Large intestine (tissue), 3 donors: ENCODE measurements at regions not wholly inside any gene's neighbourhood (a gene's known extent, or its start where the extent isn't known, plus 50 kb on each side); places are given as distances from the start of the nearest gene placed in this dataset.
A peak's percentile ranks its signal among the peaks of the same experiment; 100 is the strongest.

ENCODE experiments used
- DNase-seq, 2 donors: peaks; one replicate each; pipeline versions ENCODE4 v3.0.0 to v3.0.0-alpha.2; 2013
- H3K27ac ChIP-seq: one replicate; pipeline ENCODE4 v1.5.1; 2013; ENCODE audit warnings: low read length
- H3K27me3 ChIP-seq: 2 replicates; pipeline ENCODE4 v1.6.1; 2013; ENCODE audit warnings: low read length; ENCODE audit not compliant: control insufficient read depth, insufficient read depth
- H3K36me3 ChIP-seq: 2 replicates; pipeline ENCODE4 v1.6.1; 2013; ENCODE audit warnings: low read length; ENCODE audit not compliant: control insufficient read depth, insufficient read depth
- H3K4me1 ChIP-seq: one replicate; pipeline ENCODE4 v1.6.1; 2013; ENCODE audit warnings: low read length; ENCODE audit not compliant: control insufficient read depth, insufficient read depth
- H3K4me3 ChIP-seq: one replicate; pipeline ENCODE4 v1.5.1; 2013; ENCODE audit warnings: low read length
- H3K9me3 ChIP-seq: one replicate; pipeline ENCODE4 v1.6.1; 2013; ENCODE audit warnings: mild to moderate bottlenecking, low read depth, low read length, moderate library complexity; ENCODE audit not compliant: control insufficient read depth
- WGBS: methylation state at CpG from one replicate; pipeline ENCODE4 v1.1.5; 2013; ENCODE audit warnings: low lambda C conversion rate; ENCODE audit not compliant: insufficient coverage; 5-methylcytosine and 5-hydroxymethylcytosine counted together

DNA sequence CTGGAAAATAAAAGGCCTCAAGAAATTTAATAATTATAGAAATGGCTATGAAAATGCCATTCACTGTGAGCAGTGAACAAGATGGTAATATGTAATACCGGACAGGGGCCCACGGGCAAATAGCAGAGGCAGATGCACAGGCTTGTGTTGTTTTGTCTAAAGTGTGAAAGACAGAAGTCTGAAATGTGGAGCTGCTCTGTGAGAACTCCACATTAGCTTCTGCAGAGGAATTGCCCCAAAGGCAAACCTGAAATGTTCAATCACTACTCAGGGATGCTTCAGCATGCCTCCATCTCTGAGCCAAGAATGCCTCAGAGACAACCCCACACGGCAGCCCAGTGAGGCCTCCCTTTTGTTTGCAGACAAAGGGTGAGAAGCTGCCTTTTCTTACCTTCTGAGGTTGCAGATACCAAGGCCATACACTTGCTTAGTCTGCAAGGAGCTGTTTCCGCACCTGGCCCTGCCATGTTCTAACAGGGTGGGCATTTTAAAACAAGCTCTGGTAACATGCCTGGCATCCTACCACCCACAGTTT, 124.3 kb upstream of the CXCL14 start:
- Histone ChIP-seq H3K4me1 (no peaks in the 10 kb centered on the region), H3K27me3 (no peaks in the 10 kb centered on the region), H3K36me3 (no peaks in the 10 kb centered on the region), H3K9me3 (no peaks in the 10 kb centered on the region), H3K27ac (no peak overlapping the region), H3K4me3 (no peak overlapping the region)
- DNase-seq = no peak
- no CpG with 5 or more reads among the region's 4 CpGs for WGBS

- H3K27me3 ChIP-seq = no peaks in the 10 kb centered on the region
- H3K27ac ChIP-seq = no peak overlapping the region
- H3K9me3 ChIP-seq = no peaks in the 10 kb centered on the region
- no peak for DNase-seq
- WGBS = no CpG with 5 or more reads among the region's 6 CpGs
- no peaks in the 10 kb centered on the region for H3K36me3 ChIP-seq
- H3K4me3 ChIP-seq = no peak overlapping the region
- H3K4me1 ChIP-seq = no peaks in the 10 kb centered on the region
Measured at GRCh38 chr5:135702191-135702590, 123.4 kb upstream of the CXCL14 start.

DNA sequence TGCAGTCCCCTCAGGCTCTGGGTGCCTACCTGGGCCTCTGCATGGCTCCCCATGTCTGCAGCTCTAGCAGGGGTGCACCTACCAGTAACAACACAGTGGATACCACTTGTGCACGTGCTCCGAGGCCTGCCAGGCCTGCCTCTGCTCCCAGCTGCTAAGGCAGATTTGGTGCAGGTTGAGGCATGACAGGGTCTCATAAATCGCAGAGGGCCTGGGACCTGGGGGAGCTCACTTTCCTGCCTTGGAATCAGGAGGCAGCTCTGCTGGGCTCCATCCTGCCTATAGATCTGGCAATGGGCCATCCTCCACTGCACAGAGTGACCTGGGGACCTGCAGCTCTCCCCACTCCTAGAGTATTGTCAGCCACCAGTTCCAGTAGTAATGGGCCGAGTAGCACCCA, 121.9 kb upstream of the CXCL14 start:
- Histone ChIP-seq H3K4me3 (no peak overlapping the region), H3K4me1 (no peaks in the 10 kb centered on the region), H3K27me3 (no peaks in the 10 kb centered on the region), H3K9me3 (no peaks in the 10 kb centered on the region), H3K36me3 (no peaks in the 10 kb centered on the region), H3K27ac (no peak overlapping the region)
- WGBS = no CpG with 5 or more reads among the region's 4 CpGs
- no peak for DNase-seq

DNA sequence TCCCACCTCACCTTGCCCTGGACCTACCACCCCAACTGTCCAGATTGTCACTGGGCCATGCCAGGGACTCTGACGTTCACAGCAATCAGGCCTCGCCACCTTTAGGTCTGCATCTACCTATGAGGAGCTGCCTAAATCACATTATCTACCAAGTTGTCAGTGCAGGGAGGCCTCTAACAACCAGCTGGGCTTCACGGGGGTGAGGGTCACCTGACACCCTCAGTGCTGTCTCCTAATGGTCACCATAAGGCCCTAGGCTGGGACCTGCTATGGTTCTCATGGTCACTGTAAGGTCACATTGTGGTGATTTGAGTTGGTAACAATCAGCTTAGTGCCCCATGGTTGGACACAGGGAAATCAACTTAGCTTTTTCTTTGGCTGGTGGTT, 119.2 kb upstream of the CXCL14 start:
- DNase-seq = no peak
- Histone ChIP-seq H3K36me3 (no peaks in the 10 kb centered on the region), H3K4me1 (peaks cover 8% of the 10 kb centered on the region), H3K4me3 (no peak overlapping the region), H3K27ac (no peak overlapping the region), H3K27me3 (no peaks in the 10 kb centered on the region), H3K9me3 (no peaks in the 10 kb centered on the region)
- no CpG with 5 or more reads among the region's 3 CpGs for WGBS

DNA sequence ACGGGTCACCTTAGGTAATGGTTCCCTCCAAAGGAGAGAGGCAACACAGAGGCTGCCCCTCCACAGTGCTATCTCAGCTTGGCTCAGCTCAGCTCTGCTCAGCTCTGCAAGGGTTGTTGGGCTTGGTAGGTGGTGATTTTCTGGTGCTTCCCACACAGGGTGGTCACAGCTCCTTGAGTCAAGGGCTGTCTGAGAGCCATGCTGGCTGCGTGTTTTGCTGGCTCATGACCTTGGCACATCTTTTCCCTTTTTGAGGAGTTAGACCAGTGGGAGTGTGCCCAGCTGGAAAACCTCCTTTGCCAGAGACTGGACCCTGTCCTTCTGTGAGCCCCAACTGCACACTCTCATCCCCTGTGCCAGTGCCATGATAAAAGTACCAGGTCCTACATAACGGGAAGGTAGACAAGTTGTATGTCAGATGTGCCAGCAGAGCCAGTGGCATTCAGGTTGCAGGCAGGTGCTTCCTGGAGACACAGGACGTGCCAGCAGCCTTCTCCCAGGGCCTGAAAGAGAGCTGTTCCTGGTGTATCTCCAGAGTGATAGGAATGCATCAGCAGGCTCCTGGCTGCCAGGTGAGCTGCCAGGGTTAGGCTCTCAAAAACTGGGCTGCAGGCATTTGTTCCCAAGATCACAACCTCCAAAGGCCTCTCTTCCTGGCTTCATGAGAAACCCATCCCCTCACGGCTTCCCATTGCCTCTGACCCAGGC, 118.6 kb upstream of the CXCL14 start:
- H3K9me3 ChIP-seq = no peaks in the 10 kb centered on the region
- no CpG with 5 or more reads among the region's 5 CpGs for WGBS
- no peaks in the 10 kb centered on the region for H3K27me3 ChIP-seq
- no peak overlapping the region for H3K4me3 ChIP-seq
- H3K36me3 ChIP-seq = no peaks in the 10 kb centered on the region
- no peak overlapping the region for H3K27ac ChIP-seq
- no peak for DNase-seq
- peaks cover 8% of the 10 kb centered on the region for H3K4me1 ChIP-seq

DNA sequence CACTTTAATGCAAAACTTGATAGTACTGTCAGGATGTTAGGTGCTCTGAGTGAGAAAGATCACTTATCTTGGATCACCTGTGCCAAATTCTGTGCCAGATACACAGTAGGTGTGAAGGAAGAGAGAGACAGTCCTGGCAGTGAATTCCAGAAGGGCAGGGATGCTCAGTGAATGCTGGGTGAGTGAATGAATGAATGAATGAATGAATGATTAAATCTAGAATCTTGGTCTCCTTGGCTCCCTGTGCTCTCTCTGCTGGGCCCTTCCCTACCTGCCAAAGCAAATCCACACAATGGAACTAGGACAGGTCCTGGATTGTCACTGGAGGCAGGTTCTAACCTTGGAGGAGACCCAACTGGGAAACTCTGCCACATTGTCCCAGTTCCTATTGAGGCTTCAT, 117.5 kb upstream of the CXCL14 start:
- Histone ChIP-seq H3K9me3 (no peaks in the 10 kb centered on the region), H3K36me3 (no peaks in the 10 kb centered on the region), H3K27ac (no peak overlapping the region), H3K4me3 (no peak overlapping the region), H3K27me3 (no peaks in the 10 kb centered on the region), H3K4me1 (peaks cover 10% of the 10 kb centered on the region)
- DNase-seq = no peak

DNA sequence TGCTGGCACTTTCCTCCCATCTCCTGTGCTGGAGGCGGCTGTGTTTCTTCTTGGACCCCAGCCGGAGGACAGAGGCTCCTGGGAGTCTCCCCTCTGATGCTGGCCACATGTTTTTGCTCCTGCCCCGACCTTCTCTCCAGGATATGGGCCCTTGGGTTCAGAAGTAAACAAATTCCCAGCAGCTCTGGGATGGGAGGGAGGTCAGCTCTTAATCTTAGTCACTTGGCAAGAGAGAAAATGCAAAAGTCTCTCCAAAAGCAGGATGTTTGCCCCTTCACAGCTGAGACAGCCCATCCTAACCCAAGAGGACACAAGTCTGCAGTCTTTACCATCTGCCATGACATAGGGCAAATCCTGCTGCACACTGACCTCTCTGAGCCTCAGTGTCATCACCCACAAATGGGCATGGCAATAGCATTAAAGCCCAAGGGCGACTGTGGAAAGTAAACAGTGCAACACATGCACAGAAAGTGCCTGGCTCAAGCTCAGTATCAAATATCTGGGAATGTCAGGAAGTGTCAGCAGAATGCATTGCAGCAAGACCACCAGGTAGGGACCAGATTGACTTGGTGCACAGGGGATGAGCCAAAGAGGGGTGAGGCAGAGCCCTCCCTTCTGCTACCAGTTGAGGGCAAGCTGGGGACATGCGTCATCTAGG, 117.0 kb upstream of the CXCL14 start:
- H3K9me3 ChIP-seq = no peaks in the 10 kb centered on the region
- no peaks in the 10 kb centered on the region for H3K27me3 ChIP-seq
- no peaks in the 10 kb centered on the region for H3K36me3 ChIP-seq
- no peak overlapping the region for H3K4me3 ChIP-seq
- H3K27ac ChIP-seq = no peak overlapping the region
- peaks cover 16% of the 10 kb centered on the region for H3K4me1 ChIP-seq
- no CpG with 5 or more reads among the region's 5 CpGs for WGBS
- DNase-seq = no peak

GRCh38 chr5:135694906-135695305, 116.1 kb upstream of the CXCL14 start:
- H3K27ac ChIP-seq = no peak overlapping the region
- H3K27me3 ChIP-seq = no peaks in the 10 kb centered on the region
- no peaks in the 10 kb centered on the region for H3K36me3 ChIP-seq
- H3K9me3 ChIP-seq = no peaks in the 10 kb centered on the region
- WGBS = no CpG with 5 or more reads among the region's 5 CpGs
- no peak overlapping the region for H3K4me3 ChIP-seq
- DNase-seq = no peak
- peaks cover 20% of the 10 kb centered on the region for H3K4me1 ChIP-seq

GRCh38 chr5:135694012-135694411, 115.2 kb upstream of the CXCL14 start:
- WGBS = no CpG with 5 or more reads among the region's 9 CpGs
- H3K4me1 ChIP-seq = peaks cover 20% of the 10 kb centered on the region
- H3K27me3 ChIP-seq = no peaks in the 10 kb centered on the region

GRCh38 chr5:135693371-135693955, 114.7 kb upstream of the CXCL14 start:
- H3K27me3 ChIP-seq = no peaks in the 10 kb centered on the region
- no peak for DNase-seq

More at GRCh38 chr5:135694012-135694411, 115.2 kb upstream of the CXCL14 start:
- Histone ChIP-seq H3K27ac (no peak overlapping the region), H3K4me3 (no peak overlapping the region), H3K9me3 (no peaks in the 10 kb centered on the region), H3K36me3 (no peaks in the 10 kb centered on the region)
- DNase-seq = peak in 1 of 2 donors; percentile 46

More at GRCh38 chr5:135693371-135693955, 114.7 kb upstream of the CXCL14 start:
- no peaks in the 10 kb centered on the region for H3K36me3 ChIP-seq
- no peak overlapping the region for H3K27ac ChIP-seq
- H3K4me1 ChIP-seq = peaks cover 20% of the 10 kb centered on the region
- H3K9me3 ChIP-seq = no peaks in the 10 kb centered on the region
- H3K4me3 ChIP-seq = no peak overlapping the region
- no CpG with 5 or more reads among the region's 8 CpGs for WGBS
